Type B pancreatic cell (in vitro differentiated cells): ENCODE measurements at regions not wholly inside any gene's neighbourhood (a gene's known extent, or its start where the extent isn't known, plus 50 kb on each side); places are given as distances from the start of the nearest gene placed in this dataset.

Source experiments
- DNase-seq: peaks from one replicate; pipeline ENCODE4 v3.0.0; 2021; ENCODE audit warnings: mixed read lengths; ENCODE audit not compliant: unreplicated experiment; ENCODE audit errors: extremely low spot score
- H3K27ac Mint-ChIP-seq: 2 replicates; pipeline ENCODE4 v1.8.0; 2021; ENCODE audit warnings: mild to moderate bottlenecking, mixed read lengths
- H3K27me3 Mint-ChIP-seq: 2 replicates; pipeline ENCODE4 v1.8.0; 2021; ENCODE audit warnings: mixed read lengths
- H3K36me3 Mint-ChIP-seq: 2 replicates; pipeline ENCODE4 v1.8.0; 2021; ENCODE audit warnings: mixed read lengths
- H3K4me1 Mint-ChIP-seq: one replicate; pipeline ENCODE4 v1.8.0; 2021; ENCODE audit warnings: mixed read lengths; ENCODE audit not compliant: unreplicated experiment
- H3K4me3 Mint-ChIP-seq: 2 replicates; pipeline ENCODE4 v1.8.0; 2021; ENCODE audit warnings: mild to moderate bottlenecking, mixed read lengths
- H3K9me3 Mint-ChIP-seq: 2 replicates; pipeline ENCODE4 v1.8.0; 2021; ENCODE audit warnings: mixed read lengths
- CTCF ChIP-seq: fragments of 200-600 bp; sonication (generic); conservative IDR thresholded peaks from 2 replicates; pipeline ENCODE4 v1.5.0; 2021; ENCODE audit warnings: antibody characterized with exemption, mild to moderate bottlenecking

DNA sequence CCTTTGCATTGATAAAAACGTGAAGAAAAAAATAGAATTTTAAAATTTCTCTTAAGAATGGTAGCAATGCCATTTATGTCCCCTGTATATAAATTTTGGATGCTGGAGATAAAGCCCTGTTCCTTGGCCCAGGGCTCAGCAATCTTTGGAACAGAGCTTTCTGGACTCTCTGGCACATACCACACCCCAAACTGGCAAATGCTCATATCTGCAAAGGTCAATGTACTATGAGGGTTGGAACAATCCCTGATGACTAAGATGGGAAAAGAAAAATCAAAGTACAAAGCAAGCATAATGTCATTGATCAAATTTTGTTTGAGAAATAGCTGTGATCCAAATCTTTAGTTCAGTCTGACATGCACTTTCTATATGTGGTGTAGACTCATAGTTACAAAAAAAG, 158.1 kb upstream of the HCRTR2 start:
- no peak overlapping the region for H3K4me3 Mint-ChIP-seq
- DNase-seq, result no peak
- H3K27ac Mint-ChIP-seq, result no peak overlapping the region
- no peaks in the 10 kb centered on the region for H3K9me3 Mint-ChIP-seq
- H3K27me3 Mint-ChIP-seq, result no peaks in the 10 kb centered on the region
- TF ChIP-seq CTCF, result no peak
- H3K4me1 Mint-ChIP-seq, result no peaks in the 10 kb centered on the region
- no peaks in the 10 kb centered on the region for H3K36me3 Mint-ChIP-seq

GRCh38 chr6:55017555-55018300, 156.6 kb upstream of the HCRTR2 start:
- no peak for DNase-seq
- Mint-ChIP-seq H3K36me3 (no peaks in the 10 kb centered on the region), H3K27ac (no peak overlapping the region), H3K4me1 (no peaks in the 10 kb centered on the region), H3K9me3 (no peaks in the 10 kb centered on the region), H3K4me3 (no peak overlapping the region), H3K27me3 (no peaks in the 10 kb centered on the region)
- TF ChIP-seq CTCF, result no peak

DNA sequence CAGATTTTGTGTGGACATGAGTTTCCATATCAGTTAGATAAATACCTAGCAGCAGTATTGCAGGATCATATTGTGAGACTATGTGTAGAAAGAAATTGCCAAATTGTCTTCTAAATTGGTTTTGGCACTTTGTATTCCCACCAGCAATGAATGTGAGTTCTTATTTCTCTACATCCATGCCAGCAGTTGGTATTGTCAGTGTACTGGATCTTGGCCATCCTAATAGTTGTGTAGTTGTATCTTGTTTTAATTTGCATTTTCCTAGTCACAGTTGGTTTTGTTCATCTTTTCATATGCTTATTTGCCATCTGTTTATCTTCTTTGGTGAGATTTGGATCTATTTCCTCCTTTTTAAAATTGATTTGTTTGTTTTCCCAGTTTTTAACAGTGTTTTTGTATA, 154.7 kb upstream of the HCRTR2 start:
- no peaks in the 10 kb centered on the region for H3K9me3 Mint-ChIP-seq
- H3K4me1 Mint-ChIP-seq, result no peaks in the 10 kb centered on the region
- no peaks in the 10 kb centered on the region for H3K27me3 Mint-ChIP-seq
- no peaks in the 10 kb centered on the region for H3K36me3 Mint-ChIP-seq
- no peak for DNase-seq
- H3K4me3 Mint-ChIP-seq, result no peak overlapping the region
- no peak for TF ChIP-seq CTCF
- no peak overlapping the region for H3K27ac Mint-ChIP-seq

DNA sequence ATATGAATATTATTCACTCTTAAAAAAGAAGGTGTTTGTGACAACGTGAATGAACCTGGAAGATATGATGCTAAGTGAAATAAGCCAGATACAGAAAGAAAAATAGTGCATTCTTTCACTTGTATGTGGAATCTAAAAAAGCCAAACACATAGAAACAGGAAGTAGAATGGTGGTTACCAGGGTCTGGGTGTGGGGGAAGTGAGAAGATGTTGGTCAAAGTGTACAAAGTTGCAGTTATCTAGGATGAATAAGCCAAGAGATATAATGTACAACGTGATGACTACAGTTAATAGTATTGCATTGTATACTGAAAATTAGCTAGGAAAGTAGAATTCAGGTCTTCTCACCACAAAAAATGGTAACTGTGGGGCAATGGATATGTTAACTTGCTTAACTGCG, 151.1 kb upstream of the HCRTR2 start:
- H3K27ac Mint-ChIP-seq, result no peak overlapping the region
- no peaks in the 10 kb centered on the region for H3K27me3 Mint-ChIP-seq
- H3K4me3 Mint-ChIP-seq, result no peak overlapping the region
- TF ChIP-seq CTCF, result no peak
- no peaks in the 10 kb centered on the region for H3K4me1 Mint-ChIP-seq
- DNase-seq, result no peak
- H3K36me3 Mint-ChIP-seq, result no peaks in the 10 kb centered on the region
- no peaks in the 10 kb centered on the region for H3K9me3 Mint-ChIP-seq

DNA sequence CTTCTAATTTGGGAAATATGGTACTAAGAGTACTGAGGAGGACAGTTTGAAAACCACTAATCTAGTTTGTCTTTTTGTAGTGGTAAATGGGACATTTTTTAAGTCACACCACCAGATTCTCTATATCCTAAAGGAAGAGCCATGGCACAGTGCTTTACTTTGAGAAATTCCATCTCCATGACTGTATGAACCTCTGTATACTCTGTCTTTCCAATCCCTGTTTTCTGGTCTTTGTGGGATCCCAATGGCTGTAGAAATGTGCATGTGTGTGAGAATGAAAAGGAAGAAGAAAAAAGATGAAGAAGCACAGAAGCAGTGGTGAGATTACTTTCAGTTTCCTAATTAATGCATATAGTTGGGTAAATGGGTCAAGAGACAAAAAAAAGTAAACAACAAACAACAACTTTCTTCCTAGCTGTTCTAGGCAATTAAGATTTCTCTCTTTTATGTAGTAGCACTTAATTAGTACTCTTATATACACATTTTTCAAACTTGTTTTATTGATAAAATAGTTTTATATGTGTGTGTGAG, 141.2 kb upstream of the HCRTR2 start:
- TF ChIP-seq CTCF, result no peak

More for the DNA sequence above, 141.2 kb upstream of the HCRTR2 start:
- no peaks in the 10 kb centered on the region for H3K27me3 Mint-ChIP-seq
- no peaks in the 10 kb centered on the region for H3K36me3 Mint-ChIP-seq
- no peak overlapping the region for H3K4me3 Mint-ChIP-seq
- no peak for DNase-seq
- H3K27ac Mint-ChIP-seq, result no peak overlapping the region
- no peaks in the 10 kb centered on the region for H3K9me3 Mint-ChIP-seq
- no peaks in the 10 kb centered on the region for H3K4me1 Mint-ChIP-seq
